GM21619 (cell line): ENCODE measurements at regions not wholly inside any gene's neighbourhood (a gene's known extent, or its start where the extent isn't known, plus 50 kb on each side); places are given as distances from the start of the nearest gene placed in this dataset.
"Not testable (repeated sequence)": the region's sequence is repeated elsewhere in the genome, so short reads cannot be mapped to it uniquely, and the experiment has no call there.

ENCODE experiments used
- ATAC-seq: cut with Tn5 transposase; IDR thresholded peaks from one replicate; pipeline ENCODE4 v1.9.1; 2021; ENCODE audit not compliant: unreplicated experiment

DNA sequence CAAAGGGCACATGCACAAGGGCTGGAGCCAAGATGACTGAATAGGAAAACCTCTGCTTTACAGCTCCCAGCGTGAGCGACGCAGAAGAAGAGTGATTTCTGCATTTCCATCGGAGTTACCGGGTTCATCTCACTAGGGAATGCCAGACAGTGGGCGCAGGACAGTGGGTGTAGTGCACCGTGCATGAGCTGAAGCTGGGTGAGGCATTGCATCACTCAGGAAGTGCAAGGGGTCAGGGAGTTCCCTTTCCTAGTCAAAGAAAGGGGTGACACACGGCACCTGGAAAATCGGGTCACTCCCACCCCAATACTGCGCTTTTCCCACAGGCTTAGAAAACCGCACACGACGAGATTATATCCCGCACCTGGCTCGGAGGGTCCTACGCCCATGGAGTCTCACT lies 64.5 kb upstream of the HTR1E start:
- not testable (repeated sequence) for ATAC-seq

- no peak for ATAC-seq
Measured at GRCh38 chr6:86871681-86872080, 65.6 kb upstream of the HTR1E start.

DNA sequence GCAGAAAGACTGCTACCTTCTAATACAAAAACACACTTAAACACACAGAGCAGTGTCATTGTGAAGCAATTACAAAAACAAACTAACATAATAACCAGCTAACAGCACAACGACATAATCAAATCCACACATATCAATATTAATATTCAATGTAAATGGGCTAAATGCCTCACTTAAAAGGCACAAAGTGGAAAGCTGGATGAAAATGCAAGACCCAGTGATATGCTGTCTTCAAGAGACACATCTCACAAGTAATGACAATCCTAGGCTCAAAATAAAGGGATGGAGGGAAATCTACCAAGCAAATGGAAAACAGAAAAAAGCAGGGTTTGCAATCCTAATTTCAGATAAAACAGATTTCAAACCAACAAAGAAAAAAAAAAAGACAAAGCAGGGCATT lies 67.8 kb upstream of the HTR1E start:
- no peak for ATAC-seq

DNA sequence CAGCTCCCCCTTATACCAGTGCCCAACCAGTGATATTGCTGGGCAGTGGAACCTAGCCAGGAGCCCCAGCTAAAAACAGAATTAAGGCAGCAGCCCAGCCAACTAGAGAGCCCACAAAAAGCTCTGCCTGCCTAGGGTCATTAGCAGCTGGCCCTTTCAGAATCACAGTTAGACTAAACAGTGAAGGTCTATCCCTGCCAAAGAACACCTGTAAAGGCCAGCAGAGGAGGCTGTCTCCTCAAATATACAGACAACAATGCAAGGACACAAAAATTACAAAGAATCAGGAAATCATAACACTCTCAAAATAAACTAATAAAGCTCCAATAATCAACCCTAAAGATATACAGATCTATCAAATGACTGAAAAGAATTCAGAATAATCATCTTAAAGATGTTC lies 77.8 kb upstream of the HTR1E start:
- ATAC-seq, result no peak

- ATAC-seq, result no peak
Measured at GRCh38 chr6:86858970-86859369, 78.4 kb upstream of the HTR1E start.

DNA sequence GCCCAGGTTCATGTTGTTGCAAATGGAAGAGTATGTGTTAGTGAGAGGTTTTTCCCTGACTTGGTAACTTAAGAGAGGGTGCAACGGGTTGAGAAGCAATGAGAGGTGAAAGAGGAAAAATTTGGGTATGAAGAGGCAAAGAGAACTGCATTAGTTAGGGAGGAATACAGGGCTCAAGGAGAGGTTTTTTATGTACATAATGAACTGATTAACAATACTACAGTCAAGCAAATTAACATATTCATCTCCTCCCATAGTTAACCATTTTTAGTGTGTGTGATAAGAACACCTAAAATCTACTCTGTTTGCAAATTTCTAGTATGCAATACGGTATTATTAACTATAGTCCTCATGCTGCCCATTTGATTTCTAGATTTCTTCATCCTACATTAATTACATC lies 79.5 kb upstream of the HTR1E start:
- no peak for ATAC-seq

DNA sequence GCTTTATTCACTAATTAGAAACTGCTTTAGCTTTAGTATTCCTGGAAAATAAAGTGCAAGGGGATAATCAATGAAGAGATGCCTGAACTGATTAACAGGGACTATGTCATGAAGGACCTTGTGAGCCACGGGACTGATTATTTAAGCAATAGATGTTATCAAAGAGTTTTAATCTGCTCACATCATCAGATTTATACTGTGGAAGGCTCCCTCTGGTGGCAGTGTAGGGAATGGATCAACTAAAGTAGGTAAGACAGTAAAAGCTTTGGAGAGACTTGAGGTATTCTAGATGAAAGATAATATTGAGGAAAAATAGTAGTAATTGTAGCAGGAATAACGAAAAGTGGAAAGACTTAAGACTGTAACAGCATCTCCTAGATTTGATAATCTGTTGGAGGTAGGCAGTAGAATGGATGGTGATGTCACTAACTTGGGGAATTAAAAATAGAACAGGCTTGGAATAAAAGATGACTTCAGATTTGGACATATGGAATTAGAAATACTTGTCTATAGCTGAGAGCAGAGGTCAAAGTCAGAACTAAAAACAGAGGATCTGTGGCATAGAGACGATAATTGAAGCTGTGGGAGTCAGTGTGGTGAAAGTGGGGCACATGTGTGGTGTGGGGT lies 80.3 kb upstream of the HTR1E start:
- ATAC-seq, result peak; percentile 79

- ATAC-seq, result no peak
Measured at GRCh38 chr6:86856379-86856778, 80.9 kb upstream of the HTR1E start.

GRCh38 chr6:86848986-86849385 lies 88.3 kb upstream of the HTR1E start:
- no peak for ATAC-seq

GRCh38 chr6:86832686-86833085 lies 104.6 kb upstream of the HTR1E start:
- no peak for ATAC-seq

DNA sequence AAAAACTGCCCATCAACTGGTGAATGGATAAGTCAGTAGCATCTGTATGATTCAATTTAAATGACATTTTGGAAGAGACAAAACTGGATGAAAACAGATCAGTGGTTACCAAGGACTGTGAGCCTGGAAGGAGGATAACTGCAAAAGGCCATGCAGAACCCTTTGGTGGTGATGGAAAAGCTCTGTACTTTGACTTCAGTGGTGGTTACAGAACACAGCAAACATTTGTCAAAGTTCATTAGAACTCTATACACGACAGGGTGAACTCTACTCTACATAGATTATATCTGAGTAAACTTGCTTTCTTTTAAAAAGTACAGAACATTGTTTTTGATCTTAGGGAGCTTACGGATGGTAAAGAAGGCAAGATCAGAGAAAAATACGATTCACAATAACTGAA lies 111.9 kb upstream of the HTR1E start:
- no peak for ATAC-seq

GRCh38 chr6:86822747-86823146 lies 114.6 kb upstream of the HTR1E start:
- no peak for ATAC-seq

DNA sequence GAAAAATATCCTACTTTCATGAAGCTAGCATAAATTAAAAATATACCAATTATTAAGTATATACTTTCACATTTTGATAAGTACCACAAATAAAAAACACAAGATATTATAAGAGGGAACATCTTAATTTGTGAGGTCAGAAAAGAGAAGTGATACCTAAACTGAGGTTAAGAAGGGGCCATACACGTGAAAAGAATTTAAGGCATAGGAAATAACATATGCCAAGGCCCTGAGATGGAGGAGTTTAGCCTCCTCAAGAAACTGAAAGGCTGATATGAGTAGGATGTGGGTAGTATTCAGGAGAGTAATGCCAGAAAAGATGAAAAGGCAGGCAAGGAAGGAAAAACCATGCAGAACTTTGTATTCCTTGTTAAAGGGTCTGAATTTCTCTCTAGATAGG lies 116.6 kb upstream of the HTR1E start:
- no peak for ATAC-seq

DNA sequence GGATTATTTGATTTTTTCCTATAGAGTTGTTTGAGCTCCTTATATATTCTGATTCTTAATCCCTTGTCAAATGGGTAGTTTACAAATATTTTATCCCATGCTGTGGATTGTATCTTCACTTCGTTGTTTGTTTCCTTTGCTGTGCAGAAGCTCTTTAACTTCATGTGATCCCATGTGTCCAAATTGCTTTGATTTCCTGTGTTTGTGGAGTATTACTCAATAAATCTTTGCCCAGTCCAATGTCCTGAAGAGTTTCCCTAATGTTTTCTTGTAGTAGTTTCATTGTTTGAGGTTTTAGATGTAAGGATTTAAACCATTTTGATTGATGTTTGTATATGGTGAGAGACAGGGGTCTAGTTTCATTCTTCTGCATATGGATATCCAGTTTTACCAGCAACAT lies 143.7 kb upstream of the HTR1E start:
- no peak for ATAC-seq

- no peak for ATAC-seq
Measured at GRCh38 chr6:86791476-86791875, 145.9 kb upstream of the HTR1E start.

GRCh38 chr6:86789779-86790411 lies 147.4 kb upstream of the HTR1E start:
- no peak for ATAC-seq

GRCh38 chr6:86782328-86782727 lies 155.0 kb upstream of the HTR1E start:
- no peak for ATAC-seq

DNA sequence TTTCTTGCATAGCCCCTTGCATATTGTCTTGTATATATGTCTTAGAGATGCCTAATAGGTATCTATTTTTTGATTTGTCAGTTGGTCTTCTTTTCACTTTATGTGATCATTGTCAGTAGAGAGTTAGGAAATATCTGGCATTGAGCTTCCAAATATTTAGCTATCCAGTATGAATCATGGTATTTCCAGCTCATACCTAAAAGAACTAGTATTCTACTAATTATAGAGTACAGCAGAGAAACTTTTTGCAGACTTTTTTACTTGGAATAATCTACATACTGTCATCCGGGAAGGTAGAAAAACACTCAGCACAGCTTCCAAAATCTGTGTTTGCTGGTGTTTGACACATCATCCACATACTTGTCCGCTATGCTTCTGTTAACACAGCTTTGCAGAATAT lies 156.4 kb upstream of the HTR1E start:
- ATAC-seq, result no peak

DNA sequence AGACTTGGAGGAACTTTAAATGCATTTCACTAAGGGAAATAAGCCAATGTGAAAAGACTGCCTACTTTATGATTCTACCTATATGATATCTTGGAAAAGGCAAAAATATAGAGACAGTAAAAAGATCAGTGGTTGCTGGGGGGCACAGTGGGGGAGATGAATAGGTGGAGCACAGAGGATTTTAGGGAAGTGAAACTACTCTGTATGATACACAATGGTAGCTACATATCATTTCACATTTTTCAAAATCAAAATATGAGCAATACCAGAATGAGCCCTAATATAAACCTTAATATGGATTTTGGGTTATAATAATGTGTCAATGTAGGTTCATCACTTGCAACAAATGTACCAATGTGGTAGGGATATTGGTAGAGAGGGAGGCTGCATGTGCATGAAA lies 161.4 kb upstream of the HTR1E start:
- no peak for ATAC-seq

DNA sequence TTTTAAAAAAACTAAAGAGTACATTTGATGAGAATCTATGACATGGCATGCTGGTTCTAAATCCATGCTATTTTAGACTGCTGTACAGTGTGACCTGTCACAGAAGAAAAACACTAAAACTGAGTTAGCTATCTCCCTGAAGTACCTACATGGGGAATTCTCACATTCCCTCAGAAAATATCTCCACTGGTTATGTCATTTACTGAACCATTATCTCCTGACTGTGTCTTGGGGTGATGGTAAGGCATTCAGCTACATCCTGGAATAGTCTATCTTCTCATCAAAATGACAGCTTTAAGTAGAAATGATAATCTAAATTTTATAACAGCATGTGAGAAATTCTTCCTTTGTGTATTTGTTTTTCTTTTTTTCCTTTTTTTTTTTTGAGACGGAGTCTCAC lies 172.1 kb upstream of the HTR1E start:
- ATAC-seq, result no peak

- ATAC-seq, result not testable (repeated sequence)
Measured at GRCh38 chr6:86759953-86760352, 177.4 kb upstream of the HTR1E start.

GRCh38 chr6:86756640-86757229 lies 180.6 kb upstream of the HTR1E start:
- no peak for ATAC-seq

GRCh38 chr6:86744048-86744447 lies 193.3 kb upstream of the HTR1E start:
- no peak for ATAC-seq
